Retinal pigment epithelial cell (primary cell): ENCODE measurements at regions not wholly inside any gene's neighbourhood (a gene's known extent, or its start where the extent isn't known, plus 50 kb on each side); places are given as distances from the start of the nearest gene placed in this dataset.

Experiments
- DNase-seq: peaks from one replicate; pipeline ENCODE4 v3.0.0-alpha.2; 2010; ENCODE audit warnings: low read depth
- H3K4me3 ChIP-seq: 2 replicates; pipeline ENCODE4 v1.5.1; 2011; ENCODE audit warnings: mild to moderate bottlenecking, low read length, control low read depth, moderate library complexity
- CTCF ChIP-seq: conservative IDR thresholded peaks from 2 replicates; pipeline ENCODE4 v1.5.1; 2011; ENCODE audit warnings: low read depth, low read length, control low read depth, inconsistent platforms

- DNase-seq: no peak
- no peak overlapping the region for H3K4me3 ChIP-seq
- no peak for TF ChIP-seq CTCF
Measured at GRCh38 chr7:31437250-31437865, 76.5 kb upstream of the ITPRID1 start.

- no peak for TF ChIP-seq CTCF
- DNase-seq: no peak
- no peak overlapping the region for H3K4me3 ChIP-seq
Measured at GRCh38 chr7:31439165-31439564, 74.7 kb upstream of the ITPRID1 start.

GRCh38 chr7:31440511-31440910 is 73.4 kb upstream of the ITPRID1 start:
- no peak for TF ChIP-seq CTCF
- no peak for DNase-seq
- H3K4me3 ChIP-seq: no peak overlapping the region

GRCh38 chr7:31442626-31443025 is 71.3 kb upstream of the ITPRID1 start:
- no peak for DNase-seq
- TF ChIP-seq CTCF: no peak
- H3K4me3 ChIP-seq: no peak overlapping the region

- H3K4me3 ChIP-seq: no peak overlapping the region
- DNase-seq: no peak
- TF ChIP-seq CTCF: peak; percentile 86
Measured at GRCh38 chr7:31443457-31443856, 70.4 kb upstream of the ITPRID1 start.

GRCh38 chr7:31444196-31444595 is 69.7 kb upstream of the ITPRID1 start:
- H3K4me3 ChIP-seq: no peak overlapping the region
- DNase-seq: no peak
- TF ChIP-seq CTCF: no peak

- H3K4me3 ChIP-seq: no peak overlapping the region
- DNase-seq: no peak
- TF ChIP-seq CTCF: no peak
Measured at GRCh38 chr7:31445686-31446355, 68.1 kb upstream of the ITPRID1 start.
